ENCODE measurements at regions not wholly inside any gene's neighbourhood (a gene's known extent, or its start where the extent isn't known, plus 50 kb on each side); places are given as distances from the start of the nearest gene placed in this dataset.

GRCh38 chr20:4591975-4592315 lies 94.3 kb upstream of the PRNP start:
- no peak for TF ChIP-seq CTCF (IDR thresholded peaks at IDR 0.05)
- no peak for TF ChIP-seq POLR2A (IDR thresholded peaks at IDR 0.05)
